OCI-LY3 (cell line): ENCODE measurements at regions not wholly inside any gene's neighbourhood (a gene's known extent, or its start where the extent isn't known, plus 50 kb on each side); places are given as distances from the start of the nearest gene placed in this dataset.

Source experiments
- CTCF ChIP-seq: fragments of 200-600, 300-600 bp; sonication (generic); IDR thresholded peaks from 2 replicates; pipeline ENCODE4 v1.5.1; 2014; ENCODE audit warnings: antibody characterized with exemption, low read length, low read depth
- EZH2phosphoT487 ChIP-seq: fragments of 200-600 bp; shearing (Covaris generic); IDR thresholded peaks from 2 replicates; pipeline ENCODE4 v1.6.1; 2018; ENCODE audit warnings: antibody characterized with exemption, mixed run types, low read depth

GRCh38 chr3:72579581-72580245 is 268.5 kb downstream of the SHQ1 start:
- no peak for TF ChIP-seq CTCF
- no peak for TF ChIP-seq EZH2phosphoT487
